NCI-H774 (cell line): ENCODE measurements at regions not wholly inside any gene's neighbourhood (a gene's known extent, or its start where the extent isn't known, plus 50 kb on each side); places are given as distances from the start of the nearest gene placed in this dataset.

Experiments
- DNase-seq: peaks from one replicate; lab custom pipeline; 2025; lab: John Stamatoyannopoulos, UW

GRCh38 chr5:114657342-114658130 lies 295.7 kb downstream of the KCNN2 start:
- no peak for DNase-seq

- no peak for DNase-seq
These were observed 288.0 kb downstream of the KCNN2 start for GRCh38 chr5:114649878-114650277.

- no peak for DNase-seq
These were observed 287.1 kb downstream of the KCNN2 start for GRCh38 chr5:114648940-114649339.

GRCh38 chr5:114644576-114644975 lies 282.7 kb downstream of the KCNN2 start:
- DNase-seq = no peak

GRCh38 chr5:114636271-114636670 lies 274.4 kb downstream of the KCNN2 start:
- DNase-seq = no peak

- DNase-seq = no peak
These were observed 273.4 kb downstream of the KCNN2 start for GRCh38 chr5:114634967-114635901.

- no peak for DNase-seq
These were observed 272.6 kb downstream of the KCNN2 start for GRCh38 chr5:114634517-114634916.

- no peak for DNase-seq
These were observed 250.5 kb downstream of the KCNN2 start for GRCh38 chr5:114612406-114612805.

- DNase-seq = no peak
These were observed 219.3 kb downstream of the KCNN2 start for GRCh38 chr5:114581136-114581535.

- no peak for DNase-seq
These were observed 204.0 kb downstream of the KCNN2 start for GRCh38 chr5:114565871-114566270.

- no peak for DNase-seq
These were observed 203.3 kb downstream of the KCNN2 start for GRCh38 chr5:114565139-114565538.

GRCh38 chr5:114561415-114561814 lies 199.5 kb downstream of the KCNN2 start:
- DNase-seq = no peak
